Suprapubic skin (tissue), 4 donors: ENCODE measurements at regions not wholly inside any gene's neighbourhood (a gene's known extent, or its start where the extent isn't known, plus 50 kb on each side); places are given as distances from the start of the nearest gene placed in this dataset.

Source experiments
- DNase-seq, 2 donors: peaks; one replicate each; pipeline ENCODE4 v3.0.0-alpha.2; 2019; ENCODE audit warnings: low spot score in 2 of 2
- H3K27ac ChIP-seq: fragments of 200-600 bp; sonication (generic); one replicate; pipeline ENCODE4 v1.5.1; 2019
- H3K27me3 ChIP-seq: fragments of 200-600 bp; sonication (generic); one replicate; pipeline ENCODE4 v1.5.1; 2019
- H3K36me3 ChIP-seq: fragments of 200-600 bp; sonication (generic); one replicate; pipeline ENCODE4 v1.5.1; 2019
- H3K4me1 ChIP-seq: fragments of 200-600 bp; sonication (generic); one replicate; pipeline ENCODE4 v1.5.1; 2019
- H3K4me3 ChIP-seq: fragments of 200-600 bp; sonication (generic); one replicate; pipeline ENCODE4 v1.5.1; 2019; ENCODE audit warnings: mild to moderate bottlenecking
- H3K9me3 ChIP-seq: fragments of 200-600 bp; sonication (generic); one replicate; pipeline ENCODE4 v1.5.1; 2019
- CTCF ChIP-seq, 2 donors: fragments of 200-600 bp in 1 of 2; fragments of 450-650 bp in 1 of 2; sonication (generic) in 1 of 2; IDR thresholded peaks; one replicate each; pipeline ENCODE4 v1.5.1; 2016 to 2019; ENCODE audit warnings: antibody characterized with exemption in 2 of 2, mild to moderate bottlenecking in 1 of 2, moderate library complexity in 1 of 2
- EP300 ChIP-seq: sonication (generic); formaldehyde crosslinking; IDR thresholded peaks from one replicate; pipeline ENCODE4 v1.6.1; 2017; ENCODE audit warnings: antibody characterized with exemption
- POLR2A ChIP-seq, 2 donors: fragments of 450-650 bp; IDR thresholded peaks; one replicate each; pipeline ENCODE4 v1.6.1; 2017; ENCODE audit warnings: antibody characterized with exemption in 2 of 2, mild to moderate bottlenecking in 2 of 2, moderate library complexity in 2 of 2
- POLR2AphosphoS5 ChIP-seq, 3 donors: sonication (generic); formaldehyde crosslinking; IDR thresholded peaks; one replicate each; pipeline ENCODE4 v1.6.1; 2017; ENCODE audit warnings: antibody characterized with exemption in 3 of 3
- WGBS: methylation state at CpG from one replicate; pipeline ENCODE4 v1.1.5; 2018; 5-methylcytosine and 5-hydroxymethylcytosine counted together

GRCh38 chr2:37560863-37561614 is 110.4 kb downstream of the CDC42EP3 start:
- DNase-seq, result no peak
- WGBS, result 71% methylated on average over 4 of the region's 4 CpGs
- Histone ChIP-seq H3K9me3 (no peaks in the 10 kb centered on the region), H3K27me3 (no peaks in the 10 kb centered on the region), H3K36me3 (no peaks in the 10 kb centered on the region), H3K4me3 (no peak overlapping the region), H3K27ac (no peak overlapping the region), H3K4me1 (peaks cover 7% of the 10 kb centered on the region)
- TF ChIP-seq POLR2A (IDR thresholded peaks at IDR 0.05) (no peak), EP300 (no peak), POLR2AphosphoS5 (IDR thresholded peaks at IDR 0.05) (no peak), CTCF (IDR thresholded peaks at IDR 0.05) (no peak)

GRCh38 chr2:37561615-37562569 is 109.5 kb downstream of the CDC42EP3 start:
- Histone ChIP-seq H3K4me3 (no peak overlapping the region), H3K36me3 (no peaks in the 10 kb centered on the region), H3K4me1 (peaks cover 10% of the 10 kb centered on the region), H3K27me3 (no peaks in the 10 kb centered on the region), H3K27ac (no peak overlapping the region), H3K9me3 (no peaks in the 10 kb centered on the region)
- WGBS, result 58% methylated on average over 5 of the region's 5 CpGs
- no peak for TF ChIP-seq POLR2A (IDR thresholded peaks at IDR 0.05)
- TF ChIP-seq CTCF (IDR thresholded peaks at IDR 0.05), result no peak
- TF ChIP-seq EP300, result no peak
- no peak for TF ChIP-seq POLR2AphosphoS5 (IDR thresholded peaks at IDR 0.05)
- no peak for DNase-seq

GRCh38 chr2:37563375-37564015 is 107.9 kb downstream of the CDC42EP3 start:
- Histone ChIP-seq H3K27me3 (no peaks in the 10 kb centered on the region), H3K4me1 (peaks cover 15% of the 10 kb centered on the region), H3K27ac (no peak overlapping the region), H3K9me3 (no peaks in the 10 kb centered on the region), H3K36me3 (no peaks in the 10 kb centered on the region), H3K4me3 (no peak overlapping the region)
- whole genome bisulfite sequencing, result 82% methylated on average over 6 of the region's 6 CpGs
- no peak for DNase-seq
- no peak for TF ChIP-seq EP300
- TF ChIP-seq CTCF (IDR thresholded peaks at IDR 0.05), result no peak
- no peak for TF ChIP-seq POLR2A (IDR thresholded peaks at IDR 0.05)
- TF ChIP-seq POLR2AphosphoS5 (IDR thresholded peaks at IDR 0.05), result no peak

GRCh38 chr2:37564356-37564755 is 107.1 kb downstream of the CDC42EP3 start:
- H3K36me3 ChIP-seq, result no peaks in the 10 kb centered on the region
- 78% methylated on average over 7 of the region's 7 CpGs for WGBS
- peaks cover 18% of the 10 kb centered on the region for H3K4me1 ChIP-seq
- TF ChIP-seq POLR2A (IDR thresholded peaks at IDR 0.05), result no peak
- TF ChIP-seq EP300, result no peak
- no peak for TF ChIP-seq POLR2AphosphoS5 (IDR thresholded peaks at IDR 0.05)
- no peak for TF ChIP-seq CTCF (IDR thresholded peaks at IDR 0.05)
- no peaks in the 10 kb centered on the region for H3K9me3 ChIP-seq
- no peak overlapping the region for H3K27ac ChIP-seq
- DNase-seq, result no peak
- H3K4me3 ChIP-seq, result no peak overlapping the region
- no peaks in the 10 kb centered on the region for H3K27me3 ChIP-seq
